ENCODE measurements at regions not wholly inside any gene's neighbourhood (a gene's known extent, or its start where the extent isn't known, plus 50 kb on each side); places are given as distances from the start of the nearest gene placed in this dataset.

DNA sequence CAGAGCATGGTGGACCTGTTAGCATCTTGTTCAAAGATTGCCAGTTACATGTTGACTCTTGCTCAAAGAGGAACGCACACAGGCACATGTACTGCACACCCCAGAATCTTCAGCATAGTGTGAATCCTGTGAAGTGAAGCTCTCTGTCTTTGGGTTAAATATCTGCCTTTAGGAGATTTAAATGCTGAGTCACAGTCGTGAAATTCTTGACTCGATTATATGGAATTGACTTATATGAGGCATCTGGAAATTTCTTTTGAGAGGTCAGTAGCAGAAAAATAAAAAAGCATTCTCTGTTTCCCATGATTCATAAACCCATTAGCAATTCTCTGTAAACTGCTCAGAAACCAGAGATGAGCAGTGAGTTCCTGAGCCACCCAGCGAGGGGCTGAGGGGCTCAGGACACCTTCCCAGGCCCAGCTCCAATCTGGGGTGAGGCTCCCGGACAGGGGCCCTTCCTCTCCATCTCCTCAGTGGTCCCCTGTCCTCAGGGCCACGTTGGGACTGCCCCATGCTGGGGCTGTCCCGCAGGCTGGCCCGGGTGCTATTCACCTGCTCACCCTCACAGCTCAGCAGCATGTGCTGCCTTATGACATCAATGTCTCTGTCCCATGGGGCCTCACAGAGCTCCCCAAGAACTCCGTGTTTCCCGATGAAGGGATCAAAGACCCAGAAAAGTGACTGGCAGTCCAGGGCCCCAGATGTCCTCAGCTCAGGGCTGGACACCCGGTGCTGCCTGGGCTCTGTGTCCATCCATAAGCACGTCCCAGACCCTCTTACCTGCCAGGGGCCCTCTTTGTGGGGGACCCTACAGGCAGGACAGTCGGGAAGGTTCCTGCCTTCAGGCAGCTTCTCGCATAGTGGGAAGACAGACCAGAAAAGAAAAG, 50.0 kb upstream of the INSIG1 start:
- intact Hi-C loops (cut with DNase I) = no loop called here
- H3K27ac ChIP-seq = no peak overlapping the region
- H3K9me3 ChIP-seq = no peaks in the 10 kb centered on the region
- 79 to 85% methylated on average over 14 of the region's 14 CpGs for WGBS, 2 donors
- H3K36me3 ChIP-seq = no peaks in the 10 kb centered on the region
- no peak for TF ChIP-seq POLR2AphosphoS5 (IDR thresholded peaks at IDR 0.05)
- no peak for TF ChIP-seq EP300 (IDR thresholded peaks at IDR 0.05)
- TF ChIP-seq, protein P1, sequence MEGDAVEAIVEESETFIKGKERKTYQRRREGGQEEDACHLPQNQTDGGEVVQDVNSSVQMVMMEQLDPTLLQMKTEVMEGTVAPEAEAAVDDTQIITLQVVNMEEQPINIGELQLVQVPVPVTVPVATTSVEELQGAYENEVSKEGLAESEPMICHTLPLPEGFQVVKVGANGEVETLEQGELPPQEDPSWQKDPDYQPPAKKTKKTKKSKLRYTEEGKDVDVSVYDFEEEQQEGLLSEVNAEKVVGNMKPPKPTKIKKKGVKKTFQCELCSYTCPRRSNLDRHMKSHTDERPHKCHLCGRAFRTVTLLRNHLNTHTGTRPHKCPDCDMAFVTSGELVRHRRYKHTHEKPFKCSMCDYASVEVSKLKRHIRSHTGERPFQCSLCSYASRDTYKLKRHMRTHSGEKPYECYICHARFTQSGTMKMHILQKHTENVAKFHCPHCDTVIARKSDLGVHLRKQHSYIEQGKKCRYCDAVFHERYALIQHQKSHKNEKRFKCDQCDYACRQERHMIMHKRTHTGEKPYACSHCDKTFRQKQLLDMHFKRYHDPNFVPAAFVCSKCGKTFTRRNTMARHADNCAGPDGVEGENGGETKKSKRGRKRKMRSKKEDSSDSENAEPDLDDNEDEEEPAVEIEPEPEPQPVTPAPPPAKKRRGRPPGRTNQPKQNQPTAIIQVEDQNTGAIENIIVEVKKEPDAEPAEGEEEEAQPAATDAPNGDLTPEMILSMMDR (IDR thresholded peaks at IDR 0.05) = no peak
- no peak for TF ChIP-seq POLR2A (IDR thresholded peaks at IDR 0.05)
- H3K4me1 ChIP-seq = no peaks in the 10 kb centered on the region
- no peaks in the 10 kb centered on the region for H3K27me3 ChIP-seq
- H3K4me3 ChIP-seq = no peak overlapping the region
- no peak for DNase-seq

All from sigmoid colon (tissue), 6 donors.